Tibial artery (tissue), 4 donors: ENCODE measurements at regions not wholly inside any gene's neighbourhood (a gene's known extent, or its start where the extent isn't known, plus 50 kb on each side); places are given as distances from the start of the nearest gene placed in this dataset.

Source experiments
- DNase-seq, 2 donors: peaks; one replicate each; pipeline ENCODE4 v3.0.0-alpha.2; 2019
- H3K27ac ChIP-seq, 2 donors: fragments of 200-600 bp; sonication (generic) in 1 of 2; 1 replicate in 1 of 2; 2 replicates in 1 of 2; pipeline ENCODE4 v1.5.1; 2018 to 2019; ENCODE audit warnings: mild to moderate bottlenecking in 1 of 2
- H3K27me3 ChIP-seq, 2 donors: fragments of 200-600 bp; sonication (generic) in 1 of 2; one replicate each; pipeline versions ENCODE4 v1.5.1 to v1.6.0; 2016 to 2019
- H3K36me3 ChIP-seq, 3 donors: fragments of 200-600 bp; sonication (generic) in 2 of 3; one replicate each; pipeline ENCODE4 v1.5.1; 2016 to 2019; ENCODE audit warnings: mild to moderate bottlenecking in 2 of 3
- H3K4me1 ChIP-seq, 4 donors: fragments of 200-600 bp; sonication (generic) in 2 of 4; 1 replicate in 3 of 4; 2 replicates in 1 of 4; pipeline ENCODE4 v1.5.1; 2016 to 2019
- H3K4me3 ChIP-seq, 2 donors: fragments of 200-600 bp; sonication (generic) in 1 of 2; 1 replicate in 1 of 2; 2 replicates in 1 of 2; pipeline ENCODE4 v1.5.1; 2018 to 2019; ENCODE audit warnings: mild to moderate bottlenecking in 2 of 2
- H3K9me3 ChIP-seq, 3 donors: fragments of 200-600 bp; sonication (generic) in 1 of 3; one replicate each; pipeline ENCODE4 v1.5.1; 2016 to 2019
- CTCF ChIP-seq, 2 experiments: fragments of 200-600 bp in 1 of 2; fragments of 450-650 bp in 1 of 2; IDR thresholded peaks; one replicate each; pipeline ENCODE4 v1.5.1; 2017 to 2019; ENCODE audit warnings: antibody characterized with exemption in 2 of 2, mild to moderate bottlenecking in 1 of 2, moderate library complexity in 1 of 2
- intact Hi-C: fragments of 100-400 bp; cut with DNase I; formaldehyde crosslinking; loops from one replicate; pipeline ENCODE4 v1.15.0; 2023; ENCODE audit warnings: low total_unique reads

GRCh38 chr9:134516464-134516863 lies 125.1 kb upstream of the COL5A1 start:
- intact Hi-C loops = no loop called here
- H3K4me1 ChIP-seq = no peaks in the 10 kb centered on the region
- no peak for DNase-seq
- TF ChIP-seq CTCF (IDR thresholded peaks at IDR 0.05) = no peak
- H3K36me3 ChIP-seq = no peaks in the 10 kb centered on the region
- no peak overlapping the region for H3K27ac ChIP-seq
- no peak overlapping the region for H3K4me3 ChIP-seq
- H3K9me3 ChIP-seq = peaks cover 0 to 8% (median 0%) of the 10 kb centered on the region in 3 donors
- no peaks in the 10 kb centered on the region for H3K27me3 ChIP-seq

- H3K4me1 ChIP-seq = no peaks in the 10 kb centered on the region
- no peak overlapping the region for H3K27ac ChIP-seq
- no peaks in the 10 kb centered on the region for H3K27me3 ChIP-seq
- no peak for DNase-seq
- no peak overlapping the region for H3K4me3 ChIP-seq
- H3K36me3 ChIP-seq = no peaks in the 10 kb centered on the region
- no peak for TF ChIP-seq CTCF (IDR thresholded peaks at IDR 0.05)
- peaks cover 0 to 8% (median 0%) of the 10 kb centered on the region in 3 donors for H3K9me3 ChIP-seq
- intact Hi-C loops = no loop called here
Observed at GRCh38 chr9:134517069-134517680, 124.4 kb upstream of the COL5A1 start.

GRCh38 chr9:134518004-134518606 lies 123.5 kb upstream of the COL5A1 start:
- no peak for TF ChIP-seq CTCF (IDR thresholded peaks at IDR 0.05)
- Histone ChIP-seq H3K36me3 (no peaks in the 10 kb centered on the region), H3K27ac (no peak overlapping the region), H3K9me3 (peaks cover 0 to 8% (median 0%) of the 10 kb centered on the region in 3 donors), H3K4me3 (no peak overlapping the region), H3K4me1 (no peaks in the 10 kb centered on the region), H3K27me3 (no peaks in the 10 kb centered on the region)
- no peak for DNase-seq
- intact Hi-C loops = no loop called here

- intact Hi-C loops = no loop called here
- Histone ChIP-seq H3K9me3 (peaks cover 0 to 8% (median 0%) of the 10 kb centered on the region in 3 donors), H3K4me1 (no peaks in the 10 kb centered on the region), H3K36me3 (no peaks in the 10 kb centered on the region), H3K4me3 (no peak overlapping the region), H3K27me3 (no peaks in the 10 kb centered on the region), H3K27ac (no peak overlapping the region)
- no peak for DNase-seq
- TF ChIP-seq CTCF (IDR thresholded peaks at IDR 0.05) = no peak
Observed at GRCh38 chr9:134519375-134520070, 122.1 kb upstream of the COL5A1 start.

- H3K27me3 ChIP-seq = peaks cover 0 to 11% of the 10 kb centered on the region in 2 donors
- peaks cover 0 to 8% (median 0%) of the 10 kb centered on the region in 3 donors for H3K9me3 ChIP-seq
- intact Hi-C loops = no loop called here
- H3K36me3 ChIP-seq = no peaks in the 10 kb centered on the region
- H3K4me3 ChIP-seq = no peak overlapping the region
- no peak overlapping the region for H3K27ac ChIP-seq
- no peak for TF ChIP-seq CTCF (IDR thresholded peaks at IDR 0.05)
- no peak for DNase-seq
- H3K4me1 ChIP-seq = no peaks in the 10 kb centered on the region
Observed at GRCh38 chr9:134521817-134522501, 119.6 kb upstream of the COL5A1 start.
